Astrocyte of the hippocampus (primary cell): ENCODE measurements at regions not wholly inside any gene's neighbourhood (a gene's known extent, or its start where the extent isn't known, plus 50 kb on each side); places are given as distances from the start of the nearest gene placed in this dataset.
"Not testable (repeated sequence)": the region's sequence is repeated elsewhere in the genome, so short reads cannot be mapped to it uniquely, and the experiment has no call there.

Experiments used
- DNase-seq: peaks from one replicate; pipeline ENCODE4 v3.0.0; 2011; ENCODE audit warnings: low read depth, low spot score

- no peak for DNase-seq
Observed at GRCh38 chr2:113838744-113839444, 51.0 kb upstream of the ACTR3 start.

- DNase-seq, result no peak
Observed at GRCh38 chr2:113838277-113838676, 51.6 kb upstream of the ACTR3 start.

DNA sequence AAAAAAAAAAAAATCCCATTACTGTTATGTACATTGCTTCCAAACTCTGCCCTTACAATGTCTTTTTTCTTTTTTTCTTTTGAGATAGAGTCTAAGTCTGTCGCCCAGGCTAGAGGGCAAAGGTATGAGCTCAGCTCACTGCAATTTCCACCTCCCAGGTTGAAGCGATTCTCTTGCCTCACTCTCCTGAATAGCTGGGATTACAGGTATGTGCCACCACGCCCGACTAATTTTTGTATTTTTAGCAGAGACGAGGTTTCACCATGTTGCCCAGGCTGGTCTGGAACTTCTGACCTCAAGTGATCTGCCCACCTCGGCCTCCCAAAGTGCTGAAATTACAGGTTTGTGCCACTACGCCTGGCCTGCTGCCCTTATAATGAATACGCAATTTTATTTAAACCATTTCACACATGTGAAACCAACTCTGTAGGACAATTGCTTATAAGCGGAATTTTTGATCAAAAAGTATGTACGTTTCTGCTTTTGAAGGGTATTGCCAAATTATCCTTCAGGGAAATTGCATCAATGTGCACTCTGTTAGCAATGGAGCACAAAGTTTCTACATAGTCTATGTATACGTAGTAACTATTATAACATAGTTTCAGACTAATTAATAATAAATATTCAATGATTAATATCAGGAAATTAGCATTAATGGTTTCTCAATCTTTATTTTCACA, 55.7 kb upstream of the ACTR3 start:
- DNase-seq, result no peak

DNA sequence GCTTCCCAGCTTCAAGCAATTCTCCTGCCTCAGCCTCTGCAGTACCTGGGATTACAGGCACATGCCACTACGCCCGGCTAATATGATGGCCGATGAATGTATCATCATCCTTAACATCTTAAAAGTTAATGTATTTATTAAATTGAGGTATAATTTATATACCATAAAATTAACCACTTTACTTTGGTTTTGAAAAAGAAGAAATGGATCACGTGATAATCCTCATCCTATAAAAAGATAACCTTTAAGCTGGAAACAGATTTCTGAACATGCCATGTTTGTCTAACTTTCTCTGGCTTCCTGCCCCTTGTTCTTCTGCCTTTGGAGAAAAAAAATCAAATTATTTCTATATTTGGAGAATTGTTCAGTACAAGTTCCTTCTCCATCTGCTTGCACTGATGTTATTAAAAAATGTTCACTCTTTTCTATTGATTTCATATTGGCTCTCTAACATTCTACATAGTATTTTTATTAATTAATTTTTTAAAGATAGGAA, 57.0 kb upstream of the ACTR3 start:
- no peak for DNase-seq

DNA sequence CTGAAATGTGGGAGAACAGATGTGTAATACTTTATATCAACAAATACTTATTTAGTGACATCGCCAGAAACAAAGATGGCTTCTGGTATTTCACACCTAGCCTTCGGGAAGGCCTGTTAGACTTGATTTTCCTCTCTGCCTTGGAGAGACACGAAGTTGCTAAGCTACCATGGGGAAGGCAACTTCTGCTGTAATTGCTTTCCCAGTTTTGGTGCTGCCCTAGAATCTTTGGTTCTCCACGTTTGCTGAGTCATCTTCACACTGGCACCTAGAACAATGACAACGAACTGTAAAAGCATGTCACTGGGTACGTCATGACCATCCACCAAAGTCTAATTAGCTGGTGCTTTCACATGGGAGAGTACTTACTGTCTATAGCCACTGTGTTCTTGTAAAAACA, 58.7 kb upstream of the ACTR3 start:
- peak; percentile 71 for DNase-seq

GRCh38 chr2:113829761-113830160, 60.1 kb upstream of the ACTR3 start:
- DNase-seq, result no peak

- no peak for DNase-seq
Observed at GRCh38 chr2:113829270-113829669, 60.6 kb upstream of the ACTR3 start.

GRCh38 chr2:113828049-113828742, 61.7 kb upstream of the ACTR3 start:
- DNase-seq, result no peak

DNA sequence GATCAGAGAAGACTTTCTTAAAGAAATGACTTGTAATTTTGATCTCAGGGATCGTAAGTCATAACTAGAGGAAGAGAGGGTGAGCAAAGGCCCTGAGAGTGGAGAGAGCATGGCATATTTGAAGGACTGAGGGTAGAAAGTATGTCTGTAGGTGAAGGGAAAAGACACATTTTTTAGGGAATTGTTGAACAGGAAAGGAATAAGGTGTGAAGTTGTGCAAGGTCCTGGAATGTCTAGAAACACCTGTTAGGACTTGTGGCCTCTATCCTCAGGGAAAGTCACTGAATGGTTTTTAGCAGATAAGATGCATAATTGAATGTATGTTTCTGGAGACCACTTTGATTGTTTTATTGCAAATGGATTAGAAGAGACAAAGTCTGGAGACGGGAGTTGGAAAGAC, 62.5 kb upstream of the ACTR3 start:
- no peak for DNase-seq

DNA sequence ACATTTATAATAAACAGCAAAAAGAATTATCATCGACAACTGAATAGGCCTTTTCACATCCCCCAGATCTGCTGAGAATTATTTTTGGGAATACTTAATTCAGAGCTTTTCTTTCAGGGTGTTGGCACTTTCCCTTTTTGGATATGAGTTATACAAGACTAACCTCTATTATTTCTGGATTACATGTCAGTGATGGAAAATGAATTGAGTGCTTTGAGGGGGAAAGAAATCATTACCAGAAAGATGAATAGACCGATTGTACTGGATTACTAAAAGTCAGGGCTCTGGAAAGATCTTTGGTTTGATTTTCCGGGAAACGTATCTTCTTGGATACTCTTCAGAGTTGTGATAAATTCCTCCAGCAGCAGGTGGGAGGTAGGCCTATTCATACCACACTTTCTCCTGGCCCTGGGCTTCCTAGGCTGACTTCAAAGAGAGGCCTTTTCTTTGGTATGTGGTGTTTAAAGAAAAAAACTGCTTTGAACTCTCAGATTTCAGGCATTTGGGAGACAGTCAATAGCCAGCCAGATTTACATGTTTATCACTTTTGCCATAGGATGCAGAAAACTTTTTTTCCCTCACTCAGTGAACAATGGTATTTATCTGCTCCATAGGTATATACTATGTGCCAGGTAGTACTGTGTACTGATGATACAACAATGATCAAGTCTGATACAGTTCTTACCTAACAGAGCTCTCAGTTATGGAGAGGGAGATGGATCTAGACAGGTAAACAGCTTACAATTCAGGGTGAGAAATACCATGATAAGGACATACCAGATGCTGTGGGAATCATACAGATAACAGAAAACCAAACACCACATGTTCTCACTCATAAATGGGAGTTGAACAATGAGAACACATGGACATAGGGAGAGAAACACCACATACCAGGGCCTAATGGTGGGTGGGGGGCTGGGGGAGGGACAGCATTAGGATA, 63.3 kb upstream of the ACTR3 start:
- DNase-seq, result peak; percentile 35

- DNase-seq, result no peak
Observed at GRCh38 chr2:113823716-113824595, 65.9 kb upstream of the ACTR3 start.

DNA sequence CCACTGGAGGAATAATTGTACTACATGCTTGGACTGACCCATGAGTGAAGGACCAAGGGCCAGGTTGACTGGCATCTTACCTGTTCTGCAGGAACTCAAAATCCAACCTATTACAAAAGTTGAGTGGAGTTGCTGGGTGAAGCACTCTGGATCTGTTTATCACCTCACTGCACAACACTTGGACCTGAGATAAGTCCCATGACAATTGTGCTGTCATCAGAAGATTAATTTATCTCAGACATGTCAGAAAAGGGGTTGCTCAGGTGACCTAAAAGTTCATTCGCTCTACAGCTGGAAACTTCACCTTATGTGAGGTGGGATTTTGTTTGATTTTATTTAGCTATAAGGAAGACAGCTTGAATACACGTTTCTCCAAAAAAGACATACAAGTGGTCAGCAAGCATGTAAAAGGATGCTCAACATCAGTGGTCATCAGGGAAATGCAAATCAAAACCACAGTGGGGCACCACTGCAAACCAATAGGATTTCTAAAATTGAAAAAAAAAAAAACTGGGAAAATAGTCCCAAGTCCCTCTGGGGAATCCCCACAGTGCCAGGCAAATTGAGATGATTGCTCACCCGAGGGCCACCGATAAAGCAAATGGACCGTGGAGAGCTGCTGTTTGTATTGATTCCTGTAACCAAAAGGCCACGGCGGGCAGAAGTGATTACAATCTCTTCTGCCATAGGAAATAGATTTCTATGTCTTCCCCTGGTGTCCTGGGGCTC, 65.8 kb upstream of the SLC35F5 start:
- DNase-seq, result no peak

- peak; percentile 97 for DNase-seq
Observed at GRCh38 chr2:113818382-113818951, 62.0 kb upstream of the SLC35F5 start.

GRCh38 chr2:113813396-113813795, 57.0 kb upstream of the SLC35F5 start:
- not testable (repeated sequence) for DNase-seq

- no peak for DNase-seq
Observed at GRCh38 chr2:113812204-113812603, 55.8 kb upstream of the SLC35F5 start.

GRCh38 chr2:113809076-113809736, 52.8 kb upstream of the SLC35F5 start:
- DNase-seq, result no peak

- DNase-seq, result no peak
Observed at GRCh38 chr2:113807721-113808120, 51.3 kb upstream of the SLC35F5 start.

GRCh38 chr2:113806217-113806913, 49.9 kb upstream of the SLC35F5 start:
- no peak for DNase-seq
